SU-DHL-6 (cell line): ENCODE measurements at regions not wholly inside any gene's neighbourhood (a gene's known extent, or its start where the extent isn't known, plus 50 kb on each side); places are given as distances from the start of the nearest gene placed in this dataset.

ENCODE experiments used
- EZH2phosphoT487 ChIP-seq: fragments of 200-600 bp; sonication (generic), shearing (Covaris generic); conservative IDR thresholded peaks from 2 replicates; pipeline ENCODE4 v1.6.1; 2018; ENCODE audit warnings: mild to moderate bottlenecking, antibody characterized with exemption, low read length, moderate library complexity, mixed read lengths
- TF ChIP-seq, protein P1 (sequence below): fragments of 200-600 bp; sonication (generic); IDR thresholded peaks from one replicate; pipeline ENCODE4 v1.5.1; 2017; ENCODE audit warnings: antibody characterized with exemption, mild to moderate bottlenecking, low read length, moderate library complexity; ENCODE audit not compliant: insufficient read depth, poor library complexity, severe bottlenecking

DNA sequence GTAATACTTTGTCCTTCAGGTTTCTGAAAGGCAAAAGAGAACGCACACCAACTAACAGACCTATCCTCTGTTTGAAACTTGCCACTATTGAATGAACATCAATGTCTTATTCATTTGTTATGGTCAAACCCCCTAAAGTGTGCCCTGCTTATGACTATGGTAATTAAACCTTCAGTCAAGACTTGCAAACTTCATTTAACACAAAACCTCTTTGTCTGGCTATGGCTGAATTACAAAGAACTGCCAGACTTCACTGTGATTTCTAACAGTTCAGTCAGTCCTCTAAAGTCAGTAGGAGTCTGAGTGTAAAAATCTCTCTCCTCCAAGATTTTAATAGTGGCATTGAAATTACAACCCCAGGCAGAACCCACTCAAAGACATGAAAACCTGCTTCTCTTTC is 702.5 kb upstream of the LRRN3 start:
- TF ChIP-seq, protein P1, sequence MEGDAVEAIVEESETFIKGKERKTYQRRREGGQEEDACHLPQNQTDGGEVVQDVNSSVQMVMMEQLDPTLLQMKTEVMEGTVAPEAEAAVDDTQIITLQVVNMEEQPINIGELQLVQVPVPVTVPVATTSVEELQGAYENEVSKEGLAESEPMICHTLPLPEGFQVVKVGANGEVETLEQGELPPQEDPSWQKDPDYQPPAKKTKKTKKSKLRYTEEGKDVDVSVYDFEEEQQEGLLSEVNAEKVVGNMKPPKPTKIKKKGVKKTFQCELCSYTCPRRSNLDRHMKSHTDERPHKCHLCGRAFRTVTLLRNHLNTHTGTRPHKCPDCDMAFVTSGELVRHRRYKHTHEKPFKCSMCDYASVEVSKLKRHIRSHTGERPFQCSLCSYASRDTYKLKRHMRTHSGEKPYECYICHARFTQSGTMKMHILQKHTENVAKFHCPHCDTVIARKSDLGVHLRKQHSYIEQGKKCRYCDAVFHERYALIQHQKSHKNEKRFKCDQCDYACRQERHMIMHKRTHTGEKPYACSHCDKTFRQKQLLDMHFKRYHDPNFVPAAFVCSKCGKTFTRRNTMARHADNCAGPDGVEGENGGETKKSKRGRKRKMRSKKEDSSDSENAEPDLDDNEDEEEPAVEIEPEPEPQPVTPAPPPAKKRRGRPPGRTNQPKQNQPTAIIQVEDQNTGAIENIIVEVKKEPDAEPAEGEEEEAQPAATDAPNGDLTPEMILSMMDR = no peak
- TF ChIP-seq EZH2phosphoT487 = no peak
